ENCODE measurements at regions not wholly inside any gene's neighbourhood (a gene's known extent, or its start where the extent isn't known, plus 50 kb on each side); places are given as distances from the start of the nearest gene placed in this dataset.

DNA sequence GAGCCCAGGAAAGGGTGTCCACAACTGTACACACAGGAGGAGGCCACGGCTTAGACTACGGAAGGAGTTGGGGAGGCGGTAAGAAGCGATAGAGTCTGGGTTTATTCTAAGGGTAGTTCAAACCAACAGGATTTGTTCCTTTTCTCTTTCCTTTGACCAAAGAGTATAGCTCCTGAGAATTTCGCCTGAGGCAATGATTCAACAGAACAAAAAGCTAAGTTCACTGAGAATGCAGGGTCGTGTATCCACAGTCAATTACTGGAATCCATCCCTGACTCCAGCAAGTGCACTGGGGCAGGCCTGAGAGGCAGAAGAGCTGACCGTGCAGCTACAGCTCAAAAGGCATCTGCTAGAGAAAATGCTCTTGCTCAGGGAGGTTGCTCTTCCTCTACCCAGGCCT lies 140.9 kb downstream of the TFCP2L1 start:
- TF ChIP-seq, protein P1, sequence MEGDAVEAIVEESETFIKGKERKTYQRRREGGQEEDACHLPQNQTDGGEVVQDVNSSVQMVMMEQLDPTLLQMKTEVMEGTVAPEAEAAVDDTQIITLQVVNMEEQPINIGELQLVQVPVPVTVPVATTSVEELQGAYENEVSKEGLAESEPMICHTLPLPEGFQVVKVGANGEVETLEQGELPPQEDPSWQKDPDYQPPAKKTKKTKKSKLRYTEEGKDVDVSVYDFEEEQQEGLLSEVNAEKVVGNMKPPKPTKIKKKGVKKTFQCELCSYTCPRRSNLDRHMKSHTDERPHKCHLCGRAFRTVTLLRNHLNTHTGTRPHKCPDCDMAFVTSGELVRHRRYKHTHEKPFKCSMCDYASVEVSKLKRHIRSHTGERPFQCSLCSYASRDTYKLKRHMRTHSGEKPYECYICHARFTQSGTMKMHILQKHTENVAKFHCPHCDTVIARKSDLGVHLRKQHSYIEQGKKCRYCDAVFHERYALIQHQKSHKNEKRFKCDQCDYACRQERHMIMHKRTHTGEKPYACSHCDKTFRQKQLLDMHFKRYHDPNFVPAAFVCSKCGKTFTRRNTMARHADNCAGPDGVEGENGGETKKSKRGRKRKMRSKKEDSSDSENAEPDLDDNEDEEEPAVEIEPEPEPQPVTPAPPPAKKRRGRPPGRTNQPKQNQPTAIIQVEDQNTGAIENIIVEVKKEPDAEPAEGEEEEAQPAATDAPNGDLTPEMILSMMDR (conservative IDR thresholded peaks at IDR 0.05; ENCODE audit: low read depth, low read length), result no peak
- no peak for TF ChIP-seq EZH2phosphoT487 (IDR thresholded peaks at IDR 0.05; ENCODE audit: borderline replicate concordance, low read length)

Measured in PC-3 (cell line).